NCI-H1092 (cell line): ENCODE measurements at regions not wholly inside any gene's neighbourhood (a gene's known extent, or its start where the extent isn't known, plus 50 kb on each side); places are given as distances from the start of the nearest gene placed in this dataset.
"Not testable (repeated sequence)": the region's sequence is repeated elsewhere in the genome, so short reads cannot be mapped to it uniquely, and the experiment has no call there.

ENCODE experiments used
- DNase-seq: peaks from one replicate; lab custom pipeline; 2025; lab: John Stamatoyannopoulos, UW

DNA sequence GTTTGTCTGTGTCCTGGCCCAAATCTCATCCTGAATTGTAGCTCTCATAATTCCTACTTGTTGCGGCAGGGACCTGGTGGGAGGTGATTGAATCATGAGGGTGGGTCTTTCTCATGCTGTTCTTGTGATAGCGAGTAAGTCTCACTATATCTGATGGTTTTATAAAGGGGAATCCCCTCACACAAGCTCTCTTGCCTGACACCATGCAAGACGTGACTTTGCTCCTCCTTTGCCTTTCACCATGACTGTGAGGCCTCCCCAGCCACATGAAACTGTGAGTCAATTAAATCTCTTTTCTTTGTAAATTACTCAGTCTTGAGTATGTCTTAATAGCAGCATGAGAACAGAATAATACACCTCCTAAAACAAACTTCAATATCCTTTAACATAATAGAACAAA is 1065.6 kb downstream of the PLA2G4A start:
- no peak for DNase-seq

DNA sequence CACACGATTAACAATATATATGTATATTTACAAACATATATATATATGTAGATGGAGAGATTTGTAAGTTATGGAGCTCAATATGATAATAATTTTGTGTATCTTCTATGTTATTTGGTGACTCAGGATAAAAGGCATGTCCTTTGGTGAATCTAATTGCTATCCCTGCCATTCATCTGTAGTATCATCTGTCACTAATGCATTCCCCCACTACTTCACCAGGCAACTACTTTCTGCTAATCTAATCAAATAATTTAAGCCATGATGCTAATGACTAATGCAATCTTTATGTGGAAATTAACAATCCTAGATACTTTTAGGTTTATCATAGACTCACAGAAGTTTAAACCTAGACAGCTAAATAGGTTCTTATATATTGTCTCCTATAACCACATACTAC is 1074.5 kb downstream of the PLA2G4A start:
- DNase-seq, result no peak

GRCh38 chr1:187909382-187909781 is 1080.6 kb downstream of the PLA2G4A start:
- DNase-seq, result no peak

GRCh38 chr1:187911820-187912219 is 1083.1 kb downstream of the PLA2G4A start:
- DNase-seq, result no peak

GRCh38 chr1:187920976-187921375 is 1092.2 kb downstream of the PLA2G4A start:
- no peak for DNase-seq

DNA sequence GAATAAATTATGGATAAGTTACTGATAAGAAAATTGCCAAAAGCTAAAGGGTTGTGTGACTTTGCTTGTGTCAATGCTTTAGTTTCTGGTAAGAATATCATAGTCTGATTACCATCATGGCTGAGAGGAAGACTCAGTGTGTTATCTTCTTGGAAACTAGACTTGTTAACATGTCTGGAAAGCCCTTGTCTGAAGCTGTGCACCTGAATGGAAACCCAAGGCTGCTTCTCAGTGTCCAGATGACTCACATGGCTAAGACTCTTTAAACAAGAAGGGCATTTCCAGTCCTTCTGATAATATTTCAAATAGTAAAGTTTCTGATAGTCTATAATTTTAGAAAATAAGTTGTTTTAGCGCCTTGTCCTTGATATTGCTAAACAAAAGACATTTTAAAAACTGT is 1092.7 kb downstream of the PLA2G4A start:
- no peak for DNase-seq

GRCh38 chr1:187922255-187922654 is 1093.5 kb downstream of the PLA2G4A start:
- DNase-seq, result no peak

- no peak for DNase-seq
Measured at GRCh38 chr1:187924252-187924651, 1095.5 kb downstream of the PLA2G4A start.

DNA sequence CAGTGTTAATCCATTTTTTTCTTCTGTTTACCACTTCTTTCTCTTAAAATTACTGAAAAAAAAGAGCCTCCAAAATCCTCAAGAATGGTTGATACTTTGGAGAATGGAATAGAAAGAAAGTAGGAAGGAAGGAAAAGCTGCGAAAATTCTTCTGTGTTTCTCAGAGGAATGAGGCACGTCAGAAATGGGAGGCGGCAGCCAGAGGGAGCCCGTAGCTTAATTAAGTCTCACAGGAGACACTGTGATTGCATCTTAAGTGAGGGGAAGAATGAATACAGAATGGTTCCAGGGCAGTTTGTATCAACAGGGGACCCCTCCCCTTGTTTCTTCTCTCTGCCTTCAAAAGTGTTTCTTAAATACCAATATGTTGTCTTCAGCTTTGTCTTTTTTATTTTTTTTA is 1099.5 kb downstream of the PLA2G4A start:
- no peak for DNase-seq

GRCh38 chr1:187928696-187929095 is 1099.9 kb downstream of the PLA2G4A start:
- DNase-seq, result no peak

GRCh38 chr1:187931776-187932175 is 1103.0 kb downstream of the PLA2G4A start:
- no peak for DNase-seq

GRCh38 chr1:187933562-187934419 is 1105.0 kb downstream of the PLA2G4A start:
- no peak for DNase-seq

- no peak for DNase-seq
Measured at GRCh38 chr1:187936667-187937066, 1107.9 kb downstream of the PLA2G4A start.

GRCh38 chr1:187938092-187938491 is 1109.3 kb downstream of the PLA2G4A start:
- no peak for DNase-seq

- DNase-seq, result no peak
Measured at GRCh38 chr1:187942986-187943385, 1114.2 kb downstream of the PLA2G4A start.

- DNase-seq, result no peak
Measured at GRCh38 chr1:187943606-187944403, 1115.1 kb downstream of the PLA2G4A start.

GRCh38 chr1:187946661-187947060 is 1117.9 kb downstream of the PLA2G4A start:
- DNase-seq, result not testable (repeated sequence)

DNA sequence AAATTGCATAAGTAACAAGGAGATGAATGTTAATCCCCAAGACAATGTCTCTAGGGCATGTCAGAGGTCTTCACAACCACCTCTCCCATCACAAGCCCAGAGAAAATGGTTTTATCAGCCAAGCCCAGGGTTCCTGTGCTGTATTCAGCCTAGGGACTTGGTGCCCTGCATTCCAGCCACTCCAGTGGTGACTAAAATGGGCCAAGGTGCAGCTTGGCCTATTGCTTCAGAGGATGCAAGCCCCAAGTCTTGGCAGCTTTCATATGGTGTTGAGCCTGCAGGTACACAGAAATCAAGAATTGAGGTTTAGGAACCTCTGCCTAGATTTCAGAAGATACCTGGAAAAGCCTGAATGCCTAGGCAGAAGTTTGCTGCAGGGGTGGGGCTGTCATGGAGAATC is 1118.6 kb downstream of the PLA2G4A start:
- no peak for DNase-seq

GRCh38 chr1:187948170-187948794 is 1119.5 kb downstream of the PLA2G4A start:
- no peak for DNase-seq

DNA sequence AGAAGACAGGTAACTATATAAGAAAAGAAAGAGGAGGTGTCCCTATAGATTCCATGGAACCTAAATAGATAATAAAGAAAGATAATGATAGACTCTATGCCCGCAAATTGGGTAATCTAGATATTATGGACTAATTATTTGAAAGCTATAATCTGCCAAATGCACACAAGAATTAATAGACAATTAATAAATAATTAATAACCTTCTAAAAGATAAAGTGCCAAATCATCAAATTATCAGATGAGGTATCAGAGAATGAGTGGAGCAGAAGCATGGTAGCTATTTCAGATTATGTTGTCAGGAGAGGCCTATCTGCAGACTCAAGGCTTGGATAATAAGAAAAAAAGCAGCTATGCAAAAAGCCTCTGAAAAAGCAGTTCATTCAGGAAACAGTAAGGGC is 1120.8 kb downstream of the PLA2G4A start:
- no peak for DNase-seq

DNA sequence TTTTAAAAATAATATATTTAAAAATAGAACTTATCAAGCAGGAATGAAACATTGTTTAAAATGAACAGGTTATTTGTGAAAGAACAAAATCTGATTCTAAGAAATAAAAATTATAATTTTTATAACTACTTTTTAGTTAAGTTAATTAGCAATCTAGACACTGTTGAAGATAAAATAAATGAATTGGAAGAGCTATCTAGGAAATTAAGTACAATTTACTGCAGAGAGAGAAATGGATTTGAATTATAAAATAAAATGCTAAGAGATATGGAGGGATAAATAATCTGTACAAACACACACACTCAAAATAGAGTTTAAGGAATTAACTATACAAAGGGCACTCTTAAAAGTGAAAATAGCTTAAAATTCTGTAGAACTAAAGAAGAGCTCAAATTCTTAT is 1123.1 kb downstream of the PLA2G4A start:
- no peak for DNase-seq

DNA sequence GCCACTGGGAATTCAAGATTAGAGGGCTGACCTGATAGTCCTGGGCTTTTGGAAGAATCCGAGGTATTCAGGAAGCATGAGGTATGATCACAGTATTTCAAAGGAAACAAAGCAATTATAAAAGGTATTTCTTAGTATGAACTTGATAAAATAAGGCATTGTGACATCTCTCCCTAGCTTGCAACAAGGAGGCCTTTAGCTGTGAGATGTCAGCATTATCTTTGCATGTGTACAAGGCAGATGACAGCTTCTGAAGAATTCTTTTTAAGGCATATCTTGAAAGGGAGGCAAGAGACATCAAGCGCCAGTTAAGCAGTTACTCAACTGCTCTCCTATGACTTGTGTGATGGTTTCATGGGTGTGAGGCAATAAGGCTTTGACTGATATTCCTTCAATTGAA is 1123.7 kb downstream of the PLA2G4A start:
- DNase-seq, result no peak

GRCh38 chr1:187956975-187957374 is 1128.2 kb downstream of the PLA2G4A start:
- DNase-seq, result no peak
